ENCODE measurements at regions not wholly inside any gene's neighbourhood (a gene's known extent, or its start where the extent isn't known, plus 50 kb on each side); places are given as distances from the start of the nearest gene placed in this dataset.

- TF ChIP-seq CTCF (IDR thresholded peaks at IDR 0.05; ENCODE audit: poor library complexity) (no peak), EZH2phosphoT487 (IDR thresholded peaks at IDR 0.05; ENCODE audit: low read depth, severe bottlenecking, unreplicated experiment) (no peak), EZH2 (IDR thresholded peaks at IDR 0.05; ENCODE audit: borderline replicate concordance) (no peak)
Measured at GRCh38 chr5:56607074-56607473, 208.3 kb upstream of the MAP3K1 start.
